ENCODE measurements at regions not wholly inside any gene's neighbourhood (a gene's known extent, or its start where the extent isn't known, plus 50 kb on each side); places are given as distances from the start of the nearest gene placed in this dataset.

DNA sequence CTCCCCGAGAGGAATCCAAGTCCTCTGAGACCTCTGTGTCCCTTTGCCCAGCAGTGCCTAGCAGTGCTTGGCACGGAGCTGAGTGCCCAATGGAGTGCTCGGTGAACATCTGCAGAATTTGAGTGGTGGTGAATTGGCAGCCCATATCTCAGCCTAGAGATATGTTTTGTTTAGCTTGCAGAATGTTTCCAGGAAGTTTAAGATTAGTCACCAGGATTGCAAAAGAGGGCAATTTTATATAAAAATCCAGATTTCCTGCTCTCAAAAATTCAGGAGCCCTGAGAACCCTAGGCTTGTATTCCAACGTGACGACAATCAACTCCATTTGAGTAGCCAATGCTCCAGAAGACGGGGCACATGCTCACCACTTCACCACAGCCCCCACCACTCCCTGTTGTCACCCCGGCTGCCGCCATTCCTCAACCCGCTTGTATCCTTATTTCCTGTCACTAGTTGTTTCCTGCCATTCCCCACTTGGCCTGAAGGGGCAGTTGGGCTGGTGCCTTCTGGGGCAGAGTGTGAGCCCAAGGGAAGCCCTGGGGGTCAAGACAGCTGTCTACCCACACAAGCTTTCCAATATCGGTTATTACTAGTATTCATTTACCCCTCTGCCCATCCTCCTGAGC, 116.9 kb downstream of the EFNB1 start:
- H3K27ac ChIP-seq: no peak overlapping the region
- no peak for ATAC-seq
- intact Hi-C loops (cut with DNase I): no loop called here
- no peak overlapping the region for H3K4me3 ChIP-seq
- TF ChIP-seq, protein P1, sequence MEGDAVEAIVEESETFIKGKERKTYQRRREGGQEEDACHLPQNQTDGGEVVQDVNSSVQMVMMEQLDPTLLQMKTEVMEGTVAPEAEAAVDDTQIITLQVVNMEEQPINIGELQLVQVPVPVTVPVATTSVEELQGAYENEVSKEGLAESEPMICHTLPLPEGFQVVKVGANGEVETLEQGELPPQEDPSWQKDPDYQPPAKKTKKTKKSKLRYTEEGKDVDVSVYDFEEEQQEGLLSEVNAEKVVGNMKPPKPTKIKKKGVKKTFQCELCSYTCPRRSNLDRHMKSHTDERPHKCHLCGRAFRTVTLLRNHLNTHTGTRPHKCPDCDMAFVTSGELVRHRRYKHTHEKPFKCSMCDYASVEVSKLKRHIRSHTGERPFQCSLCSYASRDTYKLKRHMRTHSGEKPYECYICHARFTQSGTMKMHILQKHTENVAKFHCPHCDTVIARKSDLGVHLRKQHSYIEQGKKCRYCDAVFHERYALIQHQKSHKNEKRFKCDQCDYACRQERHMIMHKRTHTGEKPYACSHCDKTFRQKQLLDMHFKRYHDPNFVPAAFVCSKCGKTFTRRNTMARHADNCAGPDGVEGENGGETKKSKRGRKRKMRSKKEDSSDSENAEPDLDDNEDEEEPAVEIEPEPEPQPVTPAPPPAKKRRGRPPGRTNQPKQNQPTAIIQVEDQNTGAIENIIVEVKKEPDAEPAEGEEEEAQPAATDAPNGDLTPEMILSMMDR (IDR thresholded peaks at IDR 0.05): no peak
- H3K36me3 ChIP-seq: no peaks in the 10 kb centered on the region
- H3K9me3 ChIP-seq: no peaks in the 10 kb centered on the region
- no peak for DNase-seq
- no peaks in the 10 kb centered on the region for H3K27me3 ChIP-seq
- no peaks in the 10 kb centered on the region for H3K4me1 ChIP-seq

DNA sequence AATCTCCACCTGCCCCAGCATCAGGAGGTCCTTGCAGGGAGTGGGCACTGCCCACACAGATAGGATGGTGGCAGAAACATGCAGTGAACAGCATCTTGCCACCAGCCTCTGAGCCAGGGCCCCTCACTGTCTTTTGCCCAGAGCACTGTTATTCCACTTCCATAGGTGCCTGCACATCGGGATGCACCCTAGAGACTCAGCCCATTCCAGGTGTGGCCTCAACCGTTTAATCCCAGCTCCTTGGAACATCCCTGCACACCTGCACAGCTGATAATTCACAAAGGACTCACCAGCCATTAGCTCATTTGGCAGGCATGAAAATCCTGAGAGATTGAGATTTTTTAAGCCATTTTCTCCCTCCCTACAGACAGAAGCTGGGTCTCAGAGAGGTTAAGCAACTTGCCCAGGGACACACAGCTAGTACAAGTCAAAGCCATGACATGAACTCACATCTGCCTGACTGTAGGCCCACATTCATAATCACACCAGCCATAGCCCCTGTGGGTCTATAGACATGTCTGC, 116.3 kb downstream of the EFNB1 start:
- Histone ChIP-seq H3K27ac (no peak overlapping the region), H3K36me3 (no peaks in the 10 kb centered on the region), H3K9me3 (no peaks in the 10 kb centered on the region), H3K4me1 (no peaks in the 10 kb centered on the region), H3K4me3 (no peak overlapping the region), H3K27me3 (no peaks in the 10 kb centered on the region)
- DNase-seq: no peak
- TF ChIP-seq, protein P1 (IDR thresholded peaks at IDR 0.05): no peak
- intact Hi-C loops (cut with DNase I): no loop called here
- no peak for ATAC-seq

DNA sequence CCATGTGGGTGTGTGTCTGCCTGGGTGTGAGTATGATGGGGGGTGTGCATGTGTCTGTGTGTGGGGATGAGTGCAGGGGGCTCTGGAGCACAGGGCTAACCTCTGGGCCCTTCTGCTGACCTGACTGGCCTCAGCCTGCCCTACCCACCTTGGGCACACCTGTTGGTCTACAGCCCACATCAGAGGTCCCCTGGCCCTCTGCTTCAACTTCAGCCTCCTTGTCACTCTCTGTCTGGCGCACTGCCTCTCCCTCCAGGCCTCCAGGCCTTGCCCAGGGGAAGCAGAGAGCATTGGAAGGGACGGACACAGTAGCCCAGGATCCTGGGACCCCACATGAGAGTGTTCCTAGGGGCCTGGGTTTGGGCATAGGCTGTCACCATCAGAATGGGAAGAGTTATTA, 115.4 kb downstream of the EFNB1 start:
- H3K27me3 ChIP-seq: no peaks in the 10 kb centered on the region
- DNase-seq (no peak), ATAC-seq (no peak)
- TF ChIP-seq, protein P1 (IDR thresholded peaks at IDR 0.05): no peak
- H3K36me3 ChIP-seq: no peaks in the 10 kb centered on the region
- H3K4me1 ChIP-seq: no peaks in the 10 kb centered on the region
- no peaks in the 10 kb centered on the region for H3K9me3 ChIP-seq
- no peak overlapping the region for H3K4me3 ChIP-seq
- intact Hi-C loops (cut with DNase I): no loop called here
- H3K27ac ChIP-seq: no peak overlapping the region

DNA sequence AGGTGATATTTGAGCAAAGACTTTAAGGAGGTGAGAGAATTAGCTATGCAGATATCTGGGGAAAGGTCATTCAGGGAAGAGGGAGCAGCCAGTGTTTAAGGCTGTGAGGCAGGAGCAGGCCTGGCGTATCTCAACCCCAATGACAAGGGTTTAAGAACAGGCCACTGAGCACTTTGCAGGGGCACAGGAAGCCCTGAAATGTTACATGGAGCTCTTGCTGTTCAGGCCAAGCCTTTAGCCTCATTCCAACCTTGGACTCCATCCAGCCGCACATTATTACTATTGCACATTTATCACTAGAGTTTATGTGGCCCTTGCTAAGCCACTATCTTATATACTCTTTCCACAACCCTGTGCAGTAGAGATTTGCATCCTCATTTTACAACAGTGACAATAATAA, 114.0 kb downstream of the EFNB1 start:
- TF ChIP-seq, protein P1 (IDR thresholded peaks at IDR 0.05): no peak
- Histone ChIP-seq H3K4me3 (no peak overlapping the region), H3K27ac (no peak overlapping the region), H3K4me1 (no peaks in the 10 kb centered on the region), H3K27me3 (no peaks in the 10 kb centered on the region), H3K36me3 (no peaks in the 10 kb centered on the region), H3K9me3 (no peaks in the 10 kb centered on the region)
- DNase-seq (no peak), ATAC-seq (no peak)
- intact Hi-C loops (cut with DNase I): no loop called here

DNA sequence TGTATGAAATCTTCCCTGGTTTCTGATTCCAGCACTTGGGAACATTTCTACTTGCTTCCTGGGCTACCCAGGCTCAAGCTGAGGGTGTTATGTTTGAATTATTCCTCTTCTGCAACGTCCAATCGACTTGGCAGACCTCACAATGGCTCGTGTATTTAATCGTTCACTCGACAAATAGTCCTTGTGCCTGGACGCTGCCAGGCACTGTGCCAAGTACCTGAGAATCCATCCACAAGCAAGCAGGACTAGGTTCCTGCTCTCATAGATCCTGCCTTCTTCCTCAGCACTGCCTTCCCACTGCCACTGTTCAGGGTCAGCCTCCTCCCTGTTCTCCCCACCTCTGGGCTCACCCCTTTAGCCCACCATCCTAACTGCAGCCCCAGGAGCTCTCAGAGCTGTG, 113.3 kb downstream of the EFNB1 start:
- H3K4me3 ChIP-seq: no peak overlapping the region
- H3K36me3 ChIP-seq: no peaks in the 10 kb centered on the region
- intact Hi-C loops (cut with DNase I): no loop called here
- DNase-seq (no peak), ATAC-seq (no peak)
- no peaks in the 10 kb centered on the region for H3K9me3 ChIP-seq
- no peaks in the 10 kb centered on the region for H3K4me1 ChIP-seq
- TF ChIP-seq, protein P1 (IDR thresholded peaks at IDR 0.05): no peak
- no peaks in the 10 kb centered on the region for H3K27me3 ChIP-seq
- no peak overlapping the region for H3K27ac ChIP-seq

All from upper lobe of right lung (tissue), 1 donor.